ENCODE measurements at regions not wholly inside any gene's neighbourhood (a gene's known extent, or its start where the extent isn't known, plus 50 kb on each side); places are given as distances from the start of the nearest gene placed in this dataset.

- Histone ChIP-seq H3K36me3 (replicated peaks in 1 of 2; ENCODE audit: control insufficient read depth in 1 of 2, insufficient read depth in 2 of 2, low read length in 1 of 2) (no peaks in the 10 kb centered on the region), H3K4me2 (no peak overlapping the region), H3K9me3 (no peaks in the 10 kb centered on the region), H3F3A (replicated peaks; ENCODE audit: insufficient read depth) (no peaks in the 10 kb centered on the region), H2AFZ (ENCODE audit: low read depth) (no peak overlapping the region), H3K9ac (no peak overlapping the region), H3K27ac (ENCODE audit: low read depth in 2 of 2, low read length in 1 of 2) (no peak overlapping the region), H3K27me3 (ENCODE audit: insufficient read depth) (no peaks in the 10 kb centered on the region), H4K20me1 (ENCODE audit: insufficient read depth) (no peaks in the 10 kb centered on the region), H3K4me1 (ENCODE audit: control insufficient read depth in 1 of 2, insufficient read depth in 2 of 2, low read depth in 1 of 2, low read length in 1 of 2) (peaks cover 0 to 3% of the 10 kb centered on the region in 2 experiments; a peak in 2 of 4 replicates), H3K79me2 (ENCODE audit: insufficient read depth) (no peaks in the 10 kb centered on the region), H3K9me2 (no peaks in the 10 kb centered on the region), H3K4me3 (ENCODE audit: low read depth in 2 of 2, low read length in 1 of 2) (no peak overlapping the region)
- ChIA-PET CTCF (interaction anchor here (1.0 kb wide), 1 partner anchor 179 kb away, joined by 3 read pairs; no protein-coding TSS in a partner anchor), POLR2A (no interaction called here)
- WGBS (ENCODE audit: low lambda C conversion rate), result 40% methylated on average over 3 of the region's 3 CpGs
- TF ChIP-seq RAD21 (IDR thresholded peaks at IDR 0.05; ENCODE audit: low read length) (no peak), REST (IDR thresholded peaks at IDR 0.05; ENCODE audit: low read depth, low read length) (no peak), USF2 (IDR thresholded peaks at IDR 0.05; ENCODE audit: borderline replicate concordance, low read depth, low read length) (no peak), RCOR1 (IDR thresholded peaks at IDR 0.05; ENCODE audit: low read length) (no peak), IRF3 (IDR thresholded peaks at IDR 0.05; ENCODE audit: low read depth, low read length) (no peak), TCF12 (IDR thresholded peaks at IDR 0.05) (no peak), NRF1 (IDR thresholded peaks at IDR 0.05; ENCODE audit: low read depth, low read length) (no peak), SMC3 (IDR thresholded peaks at IDR 0.05; ENCODE audit: low read depth, low read length) (no peak), GATA2 (CRISPR knock-in tag; IDR thresholded peaks at IDR 0.05) (no peak), FOXM1 (IDR thresholded peaks at IDR 0.05; ENCODE audit: low read depth) (no peak), CHD2 (IDR thresholded peaks at IDR 0.05; ENCODE audit: low read length, partially characterized antibody) (no peak), JUND (IDR thresholded peaks at IDR 0.05) (no peak)
- DNase-seq, result no peak
These were observed 485.0 kb downstream of the DISC1 start for GRCh38 chr1:232111611-232112010.

Data from SK-N-SH (cell line).